IMR-90 (cell line): ENCODE measurements at regions not wholly inside any gene's neighbourhood (a gene's known extent, or its start where the extent isn't known, plus 50 kb on each side); places are given as distances from the start of the nearest gene placed in this dataset.
"Not testable (repeated sequence)": the region's sequence is repeated elsewhere in the genome, so short reads cannot be mapped to it uniquely, and the experiment has no call there.

ENCODE experiments used
- ATAC-seq: fragments of 200-7000 bp; cut with Tn5 transposase; 2 replicates; pipeline ENCODE4 v1.9.1; 2020; ENCODE audit warnings: low read depth, mild to moderate bottlenecking, moderate library complexity
- BruUV-seq: library from RNA; stranded (reverse); fragments of 400-500 nt; replicated peaks from 2 replicates; lab custom pipeline; 2021; lab: Mats Ljungman, UMichigan
- CTCF ChIA-PET: fragments of 300-600 bp; formaldehyde crosslinking; extraction: SDS; loops from one replicate; lab custom pipeline; 2021; ENCODE audit warnings: antibody characterized with exemption; lab: Yijun Ruan, JAX
- POLR2A ChIA-PET: fragments of 300-600 bp; sonication (Branson Sonifier 250); formaldehyde crosslinking; loops from one replicate; lab custom pipeline; 2022; ENCODE audit warnings: antibody characterized with exemption; ENCODE audit not compliant: unreplicated experiment; lab: Charles Lee
- DNase-seq: peaks from one replicate; pipeline ENCODE4 v3.0.0; 2013
- H2AFZ ChIP-seq: replicated peaks from 2 replicates; pipeline ENCODE3; 2013; ENCODE audit warnings: low read length, mild to moderate bottlenecking; ENCODE audit not compliant: poor library complexity
- H2AK5ac ChIP-seq: 2 replicates; pipeline ENCODE4 v1.6.1; 2013; ENCODE audit warnings: low read depth, low read length, inconsistent platforms
- H2AK9ac ChIP-seq: replicated peaks from 2 replicates; pipeline ENCODE3; 2013; ENCODE audit warnings: mild to moderate bottlenecking, low read depth, low read length, moderate library complexity; ENCODE audit not compliant: poor library complexity
- H2BK120ac ChIP-seq: 2 replicates; pipeline ENCODE4 v1.6.1; 2013; ENCODE audit warnings: low read depth, low read length, inconsistent platforms
- H2BK15ac ChIP-seq: 3 replicates; pipeline ENCODE4 v1.6.1; 2013; ENCODE audit warnings: low read depth, low read length, inconsistent platforms
- H2BK20ac ChIP-seq: 2 replicates; pipeline ENCODE4 v1.6.1; 2013; ENCODE audit warnings: low read depth, mild to moderate bottlenecking, inconsistent platforms, low read length, moderate library complexity
- H2BK5ac ChIP-seq: 2 replicates; pipeline ENCODE4 v1.6.1; 2013; ENCODE audit warnings: mild to moderate bottlenecking, low read depth, low read length, inconsistent platforms; ENCODE audit not compliant: poor library complexity, severe bottlenecking
- H3K14ac ChIP-seq: replicated peaks from 2 replicates; pipeline ENCODE4 v1.6.1; 2013; ENCODE audit warnings: low read depth, low read length, inconsistent platforms
- H3K18ac ChIP-seq: 2 replicates; pipeline ENCODE4 v1.6.1; 2013; ENCODE audit warnings: low read depth, low read length, control low read depth
- H3K23ac ChIP-seq: 2 replicates; pipeline ENCODE4 v1.6.1; 2013; ENCODE audit warnings: low read depth, low read length, inconsistent platforms
- H3K27ac ChIP-seq: 2 replicates; pipeline ENCODE4 v1.5.1; 2013; ENCODE audit warnings: mild to moderate bottlenecking, control low read depth, low read length; ENCODE audit not compliant: insufficient read depth
- H3K27me3 ChIP-seq: 2 replicates; pipeline ENCODE4 v1.6.1; 2013; ENCODE audit warnings: low read length; ENCODE audit not compliant: control insufficient read depth, insufficient read depth
- H3K36me3 ChIP-seq: 2 replicates; pipeline ENCODE4 v1.6.1; 2013; ENCODE audit warnings: low read length, mixed read lengths; ENCODE audit not compliant: control insufficient read depth, insufficient read depth
- H3K4ac ChIP-seq: 2 replicates; pipeline ENCODE4 v1.6.1; 2013; ENCODE audit warnings: low read depth, low read length, inconsistent platforms
- H3K4me1 ChIP-seq: 2 replicates; pipeline ENCODE4 v1.6.1; 2013; ENCODE audit warnings: low read length, mixed read lengths; ENCODE audit not compliant: control insufficient read depth, insufficient read depth
- H3K4me2 ChIP-seq: 2 replicates; pipeline ENCODE4 v1.6.1; 2013; ENCODE audit warnings: low read depth, mild to moderate bottlenecking, control low read depth, low read length, moderate library complexity
- H3K4me3 ChIP-seq: 2 replicates; pipeline ENCODE4 v1.5.1; 2013; ENCODE audit warnings: low read depth, mild to moderate bottlenecking, control low read depth, low read length, moderate library complexity; ENCODE audit not compliant: insufficient read depth
- H3K56ac ChIP-seq: 2 replicates; pipeline ENCODE4 v1.6.1; 2013; ENCODE audit warnings: low read length, inconsistent platforms; ENCODE audit not compliant: insufficient read depth; ENCODE audit errors: extremely low read depth
- H3K79me1 ChIP-seq, 2 experiments: 2 replicates each; pipeline ENCODE4 v1.6.1; 2013; ENCODE audit warnings: low read length in 2 of 2, inconsistent platforms in 1 of 2, low read depth in 1 of 2
- H3K9ac ChIP-seq: 2 replicates; pipeline ENCODE4 v1.6.1; 2013; ENCODE audit warnings: low read depth, low read length, control low read depth
- H3K9me1 ChIP-seq: 2 replicates; pipeline ENCODE4 v1.6.1; 2013; ENCODE audit warnings: low read length, inconsistent platforms; ENCODE audit not compliant: insufficient read depth
- H3K9me3 ChIP-seq: 2 replicates; pipeline ENCODE4 v1.6.1; 2013; ENCODE audit warnings: low read length; ENCODE audit not compliant: control insufficient read depth, insufficient read depth
- H4K20me1 ChIP-seq: 2 replicates; pipeline ENCODE4 v1.6.1; 2013; ENCODE audit warnings: low read length, inconsistent platforms; ENCODE audit not compliant: insufficient read depth
- H4K5ac ChIP-seq: 2 replicates; pipeline ENCODE4 v1.6.1; 2013; ENCODE audit warnings: mild to moderate bottlenecking, low read depth, low read length, control low read depth
- H4K8ac ChIP-seq, 2 experiments: 2 replicates each; pipeline ENCODE4 v1.6.1; 2013; ENCODE audit warnings: low read depth in 2 of 2, low read length in 2 of 2, control low read depth in 1 of 2, inconsistent platforms in 1 of 2
- H4K91ac ChIP-seq: 2 replicates; pipeline ENCODE4 v1.6.1; 2013; ENCODE audit warnings: low read depth, low read length, inconsistent platforms; ENCODE audit not compliant: insufficient read depth
- WGBS, 2 experiments: methylation state at CpG; one replicate each; pipeline versions ENCODE4 v1.1.5 to v1.1.7; 2013; ENCODE audit warnings: missing lambda C conversion rate in 2 of 2; ENCODE audit not compliant: insufficient read length in 1 of 2; ENCODE audit errors: extremely low coverage in 2 of 2; 5-methylcytosine and 5-hydroxymethylcytosine counted together
- dilution Hi-C: fragments of 300-500 bp; cut with HindIII; formaldehyde crosslinking; loops from one replicate; pipeline ENCODE4 v1.14.3; 2018; ENCODE audit warnings: low sequenced_read_pairs; ENCODE audit not compliant: unreplicated experiment
- in situ Hi-C: fragments of 300-500 bp; cut with MboI; formaldehyde crosslinking; loops from 3 replicates; pipeline ENCODE4 v1.14.3; 2019; ENCODE audit warnings: low sequenced_read_pairs, inconsistent platforms, mixed read lengths
- intact Hi-C: fragments of 100-400 bp; cut with micrococcal nuclease; formaldehyde crosslinking; loops from 2 replicates; pipeline ENCODE4 v1.10.0; 2022

DNA sequence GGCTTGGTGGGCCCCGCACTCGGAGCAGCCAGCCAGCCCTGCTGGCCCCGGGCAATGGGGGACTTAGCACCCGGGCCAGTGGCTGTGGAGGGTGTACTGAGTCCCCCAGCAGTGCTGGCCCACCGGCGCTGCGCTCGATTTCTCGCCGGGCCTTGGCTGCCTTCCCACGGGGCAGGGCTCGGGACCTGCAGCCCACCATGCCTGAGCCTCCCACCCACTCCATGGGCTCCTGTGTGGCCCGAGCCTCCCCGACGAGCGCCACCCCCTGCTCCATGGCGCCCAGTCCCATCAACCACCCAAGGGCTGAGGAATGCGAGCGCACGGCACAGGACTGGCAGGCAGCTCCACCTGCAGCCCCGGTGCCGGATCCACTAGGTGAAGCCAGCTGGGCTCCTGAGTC is 202.2 kb downstream of the ZC3H11B start:
- in situ Hi-C loops, H3K9ac ChIP-seq, H3K36me3 ChIP-seq, ATAC-seq, dilution Hi-C loops, H2AK9ac ChIP-seq, H2BK15ac ChIP-seq, BruUV-seq, H4K91ac ChIP-seq, POLR2A ChIA-PET, H2BK5ac ChIP-seq, H2BK120ac ChIP-seq, DNase-seq, H3K4me2 ChIP-seq, H2BK20ac ChIP-seq, CTCF ChIA-PET, H2AK5ac ChIP-seq, H3K27ac ChIP-seq, H3K9me1 ChIP-seq, H4K20me1 ChIP-seq, H3K18ac ChIP-seq, H3K4me1 ChIP-seq, H3K27me3 ChIP-seq, H4K8ac ChIP-seq, H3K9me3 ChIP-seq, H3K56ac ChIP-seq, H3K14ac ChIP-seq, H3K4ac ChIP-seq, H4K5ac ChIP-seq, H3K4me3 ChIP-seq, H3K23ac ChIP-seq, H2AFZ ChIP-seq, H3K79me1 ChIP-seq: not testable (repeated sequence)
- WGBS, 2 experiments, result no CpG with 5 or more reads among the region's 22 CpGs
- intact Hi-C loops, result loop anchor here (10.0 kb wide), 3 partner anchors 206 to 1076 kb away; no protein-coding TSS in a partner anchor
